Activated CD4-positive, alpha-beta T cell treated with anti-CD3 and anti-CD28 coated beads for 36 hours (primary cell): ENCODE measurements at regions not wholly inside any gene's neighbourhood (a gene's known extent, or its start where the extent isn't known, plus 50 kb on each side); places are given as distances from the start of the nearest gene placed in this dataset.

ENCODE experiments used
- ATAC-seq: fragments of 200-7000 bp; cut with Tn5 transposase; one replicate; pipeline ENCODE4 v1.10.0; 2021; ENCODE audit warnings: mild to moderate bottlenecking, moderate library complexity
- CTCF ChIA-PET: fragments of 350-600 bp; sonication (Branson Sonifier 250); formaldehyde crosslinking; loops from one replicate; lab custom pipeline; 2021; ENCODE audit warnings: antibody characterized with exemption; lab: Charles Lee
- POLR2A ChIA-PET: fragments of 350-600 bp; sonication (Branson Sonifier 250); formaldehyde crosslinking; loops from one replicate; lab custom pipeline; 2021; ENCODE audit warnings: antibody characterized with exemption, inconsistent platforms; lab: Charles Lee
- DNase-seq: peaks from one replicate; pipeline ENCODE4 v3.0.0-alpha.2; 2020
- H3K27ac Mint-ChIP-seq: one replicate; pipeline ENCODE4 v1.8.0; 2021; ENCODE audit warnings: mixed read lengths
- H3K27me3 Mint-ChIP-seq: one replicate; pipeline ENCODE4 v1.8.0; 2021; ENCODE audit warnings: mixed read lengths
- H3K36me3 Mint-ChIP-seq: one replicate; pipeline ENCODE4 v1.8.0; 2021; ENCODE audit warnings: low read depth, mixed read lengths
- H3K4me1 Mint-ChIP-seq: one replicate; pipeline ENCODE4 v1.8.0; 2021; ENCODE audit warnings: mixed read lengths
- H3K4me3 Mint-ChIP-seq: one replicate; pipeline ENCODE4 v1.8.0; 2021; ENCODE audit warnings: mild to moderate bottlenecking, moderate library complexity, mixed read lengths
- H3K9me3 Mint-ChIP-seq: one replicate; pipeline ENCODE4 v1.8.0; 2021; ENCODE audit warnings: low read depth, mixed read lengths
- intact Hi-C, 2 experiments: fragments of 100-400 bp; cut with DNase I in 1 of 2; cut with micrococcal nuclease in 1 of 2; formaldehyde crosslinking; loops; one replicate each; pipeline versions ENCODE4 v1.14.2 to v1.15.1; 2022 to 2024; cut with DNase I, micrococcal nuclease

GRCh38 chr20:57867181-57867803 is 157.5 kb upstream of the PMEPA1 start:
- intact Hi-C loops = no loop called here
- POLR2A ChIA-PET = no interaction called here
- Mint-ChIP-seq H3K27ac (no peak overlapping the region), H3K27me3 (peaks cover 13% of the 10 kb centered on the region), H3K36me3 (no peaks in the 10 kb centered on the region), H3K9me3 (no peaks in the 10 kb centered on the region), H3K4me3 (no peak overlapping the region), H3K4me1 (peaks cover 15% of the 10 kb centered on the region)
- ATAC-seq (no peak), DNase-seq (no peak)
- CTCF ChIA-PET = no interaction called here

- ChIA-PET POLR2A (no interaction called here), CTCF (no interaction called here)
- Mint-ChIP-seq H3K27me3 (peaks cover 13% of the 10 kb centered on the region), H3K4me1 (peaks cover 15% of the 10 kb centered on the region), H3K36me3 (no peaks in the 10 kb centered on the region), H3K4me3 (no peak overlapping the region), H3K9me3 (no peaks in the 10 kb centered on the region), H3K27ac (no peak overlapping the region)
- ATAC-seq = no peak
- no peak for DNase-seq
- intact Hi-C loops = no loop called here
Observed at GRCh38 chr20:57866250-57867106, 156.7 kb upstream of the PMEPA1 start.

- no peaks in the 10 kb centered on the region for H3K9me3 Mint-ChIP-seq
- H3K27me3 Mint-ChIP-seq = peaks cover 13% of the 10 kb centered on the region
- H3K27ac Mint-ChIP-seq = peak overlapping the region; percentile 22
- ChIA-PET POLR2A (no interaction called here), CTCF (interaction anchor here (0.6 kb wide), 1 partner anchor 266 kb away, joined by 3 read pairs; no protein-coding TSS in a partner anchor)
- no peak for DNase-seq
- no peaks in the 10 kb centered on the region for H3K36me3 Mint-ChIP-seq
- no peak for ATAC-seq
- no peak overlapping the region for H3K4me3 Mint-ChIP-seq
- peaks cover 15% of the 10 kb centered on the region for H3K4me1 Mint-ChIP-seq
- intact Hi-C loops = no loop called here
Observed at GRCh38 chr20:57865266-57865665, 155.5 kb upstream of the PMEPA1 start.

GRCh38 chr20:57860576-57860975 is 150.8 kb upstream of the PMEPA1 start:
- no peak overlapping the region for H3K27ac Mint-ChIP-seq
- POLR2A ChIA-PET = no interaction called here
- no peak for ATAC-seq
- DNase-seq = no peak
- peaks cover 8% of the 10 kb centered on the region for H3K27me3 Mint-ChIP-seq
- no peaks in the 10 kb centered on the region for H3K36me3 Mint-ChIP-seq
- CTCF ChIA-PET = interaction anchor here (0.5 kb wide), 1 partner anchor 262 kb away, joined by 3 read pairs; no protein-coding TSS in a partner anchor
- intact Hi-C loops = no loop called here
- peaks cover 21% of the 10 kb centered on the region for H3K4me1 Mint-ChIP-seq
- no peaks in the 10 kb centered on the region for H3K9me3 Mint-ChIP-seq
- no peak overlapping the region for H3K4me3 Mint-ChIP-seq

DNA sequence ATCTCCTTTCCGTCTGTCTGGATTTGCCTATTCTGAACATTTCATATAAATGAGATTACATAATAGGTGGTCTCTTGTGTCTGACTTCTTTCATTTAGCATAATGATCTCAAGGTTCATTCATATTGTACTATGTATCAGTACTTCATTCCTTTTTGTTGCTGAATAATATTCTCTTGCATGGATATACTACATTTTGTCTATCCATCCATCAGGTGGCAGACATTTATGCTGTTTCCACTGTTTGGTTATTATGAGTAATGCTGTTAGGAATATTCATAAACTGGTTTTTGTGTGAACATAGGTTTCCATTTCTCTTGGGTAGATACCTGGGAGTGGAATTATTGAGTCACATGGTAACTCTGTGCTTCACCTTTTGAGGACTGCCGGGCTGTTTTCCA is 148.2 kb upstream of the PMEPA1 start:
- ChIA-PET POLR2A (no interaction called here), CTCF (no interaction called here)
- Mint-ChIP-seq H3K27me3 (peaks cover 3% of the 10 kb centered on the region), H3K27ac (no peak overlapping the region), H3K36me3 (no peaks in the 10 kb centered on the region), H3K4me1 (peaks cover 15% of the 10 kb centered on the region), H3K9me3 (no peaks in the 10 kb centered on the region), H3K4me3 (no peak overlapping the region)
- intact Hi-C loops = no loop called here
- DNase-seq (no peak), ATAC-seq (peak; percentile 9)

DNA sequence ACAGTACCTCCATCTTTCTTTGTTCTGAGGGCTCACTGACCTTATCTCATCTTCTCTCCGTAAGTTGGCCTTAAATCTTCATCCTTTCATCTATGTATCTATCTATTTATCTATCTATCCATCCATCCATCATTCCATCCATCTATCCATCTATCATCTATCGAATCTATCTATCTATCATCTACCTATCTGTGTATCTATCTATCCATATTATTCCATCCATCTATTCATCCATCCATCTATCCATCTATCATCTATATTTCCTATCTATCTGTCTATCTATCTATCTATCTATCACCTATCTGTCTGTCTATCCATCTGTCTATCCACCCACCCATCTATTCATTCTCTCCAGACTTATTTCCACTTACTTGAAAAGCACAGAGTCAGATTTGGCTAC is 147.3 kb upstream of the PMEPA1 start:
- Mint-ChIP-seq H3K27ac (no peak overlapping the region), H3K9me3 (no peaks in the 10 kb centered on the region), H3K27me3 (no peaks in the 10 kb centered on the region), H3K4me3 (no peak overlapping the region), H3K36me3 (no peaks in the 10 kb centered on the region), H3K4me1 (peaks cover 15% of the 10 kb centered on the region)
- CTCF ChIA-PET = interaction anchor here (0.6 kb wide), 1 partner anchor 164 kb away, joined by 3 read pairs; no protein-coding TSS in a partner anchor
- POLR2A ChIA-PET = no interaction called here
- intact Hi-C loops = no loop called here
- no peak for DNase-seq
- ATAC-seq = no peak

- H3K36me3 Mint-ChIP-seq = no peaks in the 10 kb centered on the region
- no peak overlapping the region for H3K27ac Mint-ChIP-seq
- no peaks in the 10 kb centered on the region for H3K27me3 Mint-ChIP-seq
- no peak overlapping the region for H3K4me3 Mint-ChIP-seq
- POLR2A ChIA-PET = no interaction called here
- H3K4me1 Mint-ChIP-seq = peaks cover 15% of the 10 kb centered on the region
- H3K9me3 Mint-ChIP-seq = no peaks in the 10 kb centered on the region
- DNase-seq (no peak), ATAC-seq (no peak)
- CTCF ChIA-PET = interaction anchor here (0.6 kb wide), 1 partner anchor 163 kb away, joined by 3 read pairs; no protein-coding TSS in a partner anchor
- intact Hi-C loops = no loop called here
Observed at GRCh38 chr20:57856658-57857057, 146.8 kb upstream of the PMEPA1 start.

- POLR2A ChIA-PET = interaction anchor here (0.6 kb wide), 1 partner anchor 31 kb away, joined by 3 read pairs; no protein-coding TSS in a partner anchor
- intact Hi-C loops = no loop called here
- H3K9me3 Mint-ChIP-seq = no peaks in the 10 kb centered on the region
- CTCF ChIA-PET = interaction anchor here (0.6 kb wide), 1 partner anchor 570 kb away, joined by 3 read pairs; no protein-coding TSS in a partner anchor
- no peak overlapping the region for H3K27ac Mint-ChIP-seq
- H3K4me3 Mint-ChIP-seq = no peak overlapping the region
- H3K27me3 Mint-ChIP-seq = peaks cover 2% of the 10 kb centered on the region
- H3K4me1 Mint-ChIP-seq = peaks cover 3% of the 10 kb centered on the region
- no peak for ATAC-seq
- no peaks in the 10 kb centered on the region for H3K36me3 Mint-ChIP-seq
- DNase-seq = no peak
Observed at GRCh38 chr20:57851796-57852195, 142.0 kb upstream of the PMEPA1 start.

DNA sequence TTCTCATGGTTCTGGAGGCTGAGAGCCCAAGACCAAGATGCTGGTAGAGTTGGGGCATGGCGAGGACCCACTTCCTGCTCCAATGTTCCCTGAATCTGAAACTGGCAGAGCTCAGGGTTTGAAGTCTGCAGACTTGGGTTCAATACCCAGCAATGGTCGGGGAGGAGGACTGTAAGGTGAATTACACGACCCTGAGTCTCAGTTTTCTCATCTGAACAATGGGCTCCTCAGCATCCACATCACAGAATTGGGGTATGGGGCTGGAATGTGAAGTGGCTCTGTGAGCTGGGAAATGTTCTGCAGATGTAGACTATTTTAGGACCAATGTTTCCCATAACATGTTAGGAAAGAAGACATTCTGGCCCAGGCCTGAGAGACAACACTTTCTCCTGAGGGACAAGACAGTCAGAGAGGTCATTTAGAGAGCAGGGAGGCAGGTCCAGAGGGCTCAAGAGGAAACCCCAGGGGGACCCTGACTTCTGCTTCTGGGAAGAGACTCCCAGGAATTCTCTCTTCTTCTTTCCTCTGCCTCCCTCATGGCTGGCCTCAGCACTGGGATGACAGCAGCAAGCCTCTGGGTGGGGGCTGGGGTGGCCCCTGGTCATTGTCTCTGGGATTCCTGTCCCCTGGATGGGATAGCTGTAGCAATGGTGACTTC is 141.3 kb upstream of the PMEPA1 start:
- DNase-seq (no peak), ATAC-seq (no peak)
- no peaks in the 10 kb centered on the region for H3K9me3 Mint-ChIP-seq
- CTCF ChIA-PET = no interaction called here
- POLR2A ChIA-PET = interaction anchor here (0.6 kb wide), 1 partner anchor 31 kb away, joined by 3 read pairs; no protein-coding TSS in a partner anchor
- no peaks in the 10 kb centered on the region for H3K4me1 Mint-ChIP-seq
- no peak overlapping the region for H3K27ac Mint-ChIP-seq
- H3K27me3 Mint-ChIP-seq = peaks cover 2% of the 10 kb centered on the region
- intact Hi-C loops = no loop called here
- H3K36me3 Mint-ChIP-seq = no peaks in the 10 kb centered on the region
- no peak overlapping the region for H3K4me3 Mint-ChIP-seq

GRCh38 chr20:57849521-57850215 is 139.9 kb upstream of the PMEPA1 start:
- Mint-ChIP-seq H3K36me3 (no peaks in the 10 kb centered on the region), H3K27ac (no peak overlapping the region), H3K4me3 (no peak overlapping the region), H3K4me1 (no peaks in the 10 kb centered on the region), H3K9me3 (no peaks in the 10 kb centered on the region), H3K27me3 (peaks cover 2% of the 10 kb centered on the region)
- intact Hi-C loops = no loop called here
- DNase-seq (no peak), ATAC-seq (no peak)
- POLR2A ChIA-PET = no interaction called here
- CTCF ChIA-PET = interaction anchor here (0.9 kb wide), 1 partner anchor 330 kb away, joined by 3 read pairs; no protein-coding TSS in a partner anchor

DNA sequence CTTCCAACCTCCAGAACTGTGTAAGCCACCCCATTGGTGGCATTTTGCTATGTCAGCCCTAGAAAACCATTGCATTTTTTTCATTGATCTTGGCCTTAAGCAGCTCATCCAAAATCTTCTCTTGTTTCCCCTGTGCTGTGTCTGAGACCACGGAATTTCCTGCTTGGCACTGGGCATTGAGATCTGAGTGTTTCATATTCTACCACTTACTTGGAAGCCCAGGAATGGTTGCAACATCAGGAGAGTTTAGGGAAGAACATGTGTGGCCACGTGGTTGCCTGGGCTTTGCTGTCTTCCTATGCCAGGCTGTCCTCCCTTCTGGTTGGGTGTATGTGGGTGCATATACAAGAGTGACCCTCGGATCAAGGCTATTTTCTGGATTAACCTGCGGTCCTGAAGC is 139.3 kb upstream of the PMEPA1 start:
- intact Hi-C loops = no loop called here
- Mint-ChIP-seq H3K27me3 (peaks cover 2% of the 10 kb centered on the region), H3K36me3 (no peaks in the 10 kb centered on the region), H3K4me3 (no peak overlapping the region), H3K4me1 (no peaks in the 10 kb centered on the region), H3K9me3 (no peaks in the 10 kb centered on the region), H3K27ac (no peak overlapping the region)
- ChIA-PET POLR2A (no interaction called here), CTCF (no interaction called here)
- DNase-seq (no peak), ATAC-seq (no peak)
